Adrenal gland (tissue), 5 donors: ENCODE measurements at regions not wholly inside any gene's neighbourhood (a gene's known extent, or its start where the extent isn't known, plus 50 kb on each side); places are given as distances from the start of the nearest gene placed in this dataset.

Experiments used
- CTCF ChIP-seq, 6 experiments: fragments of 450-650 bp in 4 of 6; fragments of 200-600 bp in 2 of 6; sonication (generic) in 1 of 6; IDR thresholded peaks; 1 replicate in 5 of 6; 2 replicates in 1 of 6; pipeline versions ENCODE4 v1.5.1 to v1.8.0; 2016 to 2021; ENCODE audit warnings: antibody characterized with exemption in 6 of 6, mild to moderate bottlenecking in 2 of 6, moderate library complexity in 1 of 6
- POLR2A ChIP-seq, 2 donors: fragments of 450-650 bp; IDR thresholded peaks; one replicate each; pipeline ENCODE4 v1.6.1; 2017; ENCODE audit warnings: antibody characterized with exemption in 2 of 2, mild to moderate bottlenecking in 2 of 2, moderate library complexity in 1 of 2
- donor health status: DM: no; HTN: no; CAD: no.

GRCh38 chr3:106942051-106942450 is 435.2 kb upstream of the CCDC54 start:
- TF ChIP-seq POLR2A (IDR thresholded peaks at IDR 0.05), result no peak
- no peak for TF ChIP-seq CTCF (IDR thresholded peaks at IDR 0.05)
